GM12874 (cell line): ENCODE measurements at regions not wholly inside any gene's neighbourhood (a gene's known extent, or its start where the extent isn't known, plus 50 kb on each side); places are given as distances from the start of the nearest gene placed in this dataset.

ENCODE experiments used
- TF ChIP-seq, protein P1 (sequence below): IDR thresholded peaks from 2 replicates; pipeline ENCODE4 v1.5.1; 2011; ENCODE audit warnings: low read depth, mild to moderate bottlenecking, control low read depth, low read length, moderate library complexity; ENCODE audit not compliant: insufficient read depth

DNA sequence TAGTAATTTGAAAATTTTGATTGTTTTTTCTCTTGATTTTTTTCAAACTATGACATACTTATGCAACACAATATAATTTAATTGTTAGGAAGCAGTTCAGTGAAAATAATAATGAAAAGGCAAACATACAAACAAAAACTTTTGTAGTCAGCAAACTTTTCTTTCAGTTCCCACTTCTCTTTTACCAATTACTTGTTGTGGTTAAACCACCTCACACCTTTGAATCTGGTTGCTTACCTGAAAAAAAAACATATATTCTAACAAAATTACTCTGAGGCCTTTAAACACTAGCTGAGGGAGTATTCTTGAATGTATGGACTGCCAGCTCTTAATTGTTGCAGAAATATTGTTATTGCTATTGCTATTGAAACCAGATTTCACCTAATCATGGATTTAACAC, 266.2 kb upstream of the SEMA3C start:
- TF ChIP-seq, protein P1, sequence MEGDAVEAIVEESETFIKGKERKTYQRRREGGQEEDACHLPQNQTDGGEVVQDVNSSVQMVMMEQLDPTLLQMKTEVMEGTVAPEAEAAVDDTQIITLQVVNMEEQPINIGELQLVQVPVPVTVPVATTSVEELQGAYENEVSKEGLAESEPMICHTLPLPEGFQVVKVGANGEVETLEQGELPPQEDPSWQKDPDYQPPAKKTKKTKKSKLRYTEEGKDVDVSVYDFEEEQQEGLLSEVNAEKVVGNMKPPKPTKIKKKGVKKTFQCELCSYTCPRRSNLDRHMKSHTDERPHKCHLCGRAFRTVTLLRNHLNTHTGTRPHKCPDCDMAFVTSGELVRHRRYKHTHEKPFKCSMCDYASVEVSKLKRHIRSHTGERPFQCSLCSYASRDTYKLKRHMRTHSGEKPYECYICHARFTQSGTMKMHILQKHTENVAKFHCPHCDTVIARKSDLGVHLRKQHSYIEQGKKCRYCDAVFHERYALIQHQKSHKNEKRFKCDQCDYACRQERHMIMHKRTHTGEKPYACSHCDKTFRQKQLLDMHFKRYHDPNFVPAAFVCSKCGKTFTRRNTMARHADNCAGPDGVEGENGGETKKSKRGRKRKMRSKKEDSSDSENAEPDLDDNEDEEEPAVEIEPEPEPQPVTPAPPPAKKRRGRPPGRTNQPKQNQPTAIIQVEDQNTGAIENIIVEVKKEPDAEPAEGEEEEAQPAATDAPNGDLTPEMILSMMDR: no peak

DNA sequence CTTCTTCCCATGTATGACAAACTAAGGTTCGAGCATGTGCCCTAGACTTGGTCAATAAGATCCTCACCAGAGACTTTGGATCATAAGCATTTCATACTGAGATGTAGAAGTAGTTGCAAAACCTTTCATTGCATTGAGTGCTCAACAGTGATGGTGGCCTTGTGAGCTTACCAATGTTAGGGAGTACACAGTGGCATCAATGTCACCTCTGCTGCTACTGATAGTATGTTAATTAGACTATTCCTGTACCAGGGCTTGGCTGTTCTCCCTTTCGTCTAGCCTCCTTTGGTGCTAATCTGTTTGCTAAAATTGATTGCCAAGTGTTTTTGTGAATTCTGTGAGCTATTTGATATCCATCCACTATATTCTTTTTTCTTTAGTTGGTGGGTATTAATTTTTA, 264.5 kb upstream of the SEMA3C start:
- TF ChIP-seq, protein P1: no peak

- TF ChIP-seq, protein P1: no peak
Observed at GRCh38 chr7:81181066-81181465, 262.2 kb upstream of the SEMA3C start.

GRCh38 chr7:81180573-81180972, 261.7 kb upstream of the SEMA3C start:
- TF ChIP-seq, protein P1: no peak

GRCh38 chr7:81175275-81175940, 256.6 kb upstream of the SEMA3C start:
- TF ChIP-seq, protein P1: no peak

- TF ChIP-seq, protein P1: no peak
Observed at GRCh38 chr7:81173766-81174281, 255.0 kb upstream of the SEMA3C start.

GRCh38 chr7:81170291-81170690, 251.4 kb upstream of the SEMA3C start:
- TF ChIP-seq, protein P1: no peak

- TF ChIP-seq, protein P1: no peak
Observed at GRCh38 chr7:81167934-81168333, 249.1 kb upstream of the SEMA3C start.
